Endothelial cell of umbilical vein (primary cell): ENCODE measurements at regions not wholly inside any gene's neighbourhood (a gene's known extent, or its start where the extent isn't known, plus 50 kb on each side); places are given as distances from the start of the nearest gene placed in this dataset.
"Not testable (repeated sequence)": the region's sequence is repeated elsewhere in the genome, so short reads cannot be mapped to it uniquely, and the experiment has no call there.

Source experiments
- POLR2A ChIP-seq: IDR thresholded peaks from 2 replicates; pipeline ENCODE4 v1.6.1; 2012; ENCODE audit warnings: low read depth, mild to moderate bottlenecking, control low read depth, low read length
- POLR2AphosphoS5 ChIP-seq: IDR thresholded peaks from 2 replicates; pipeline ENCODE4 v1.6.1; 2012; ENCODE audit warnings: low read depth, mild to moderate bottlenecking, control low read depth, low read length, moderate library complexity; ENCODE audit not compliant: insufficient read depth
- TF ChIP-seq, protein P1 (sequence below), 2 donors: IDR thresholded peaks; 1 replicate in 1 of 2; 2 replicates in 1 of 2; pipeline ENCODE4 v1.5.1; 2011; ENCODE audit warnings: low read length in 2 of 2, mild to moderate bottlenecking in 2 of 2, moderate library complexity in 2 of 2, control low read depth in 1 of 2, inconsistent platforms in 1 of 2, low read depth in 1 of 2; ENCODE audit not compliant: insufficient read depth in 1 of 2; ENCODE audit errors: extremely low read depth in 1 of 2

GRCh38 chr21:9728219-9728992 lies 793.0 kb upstream of the TPTE start:
- TF ChIP-seq, protein P1, sequence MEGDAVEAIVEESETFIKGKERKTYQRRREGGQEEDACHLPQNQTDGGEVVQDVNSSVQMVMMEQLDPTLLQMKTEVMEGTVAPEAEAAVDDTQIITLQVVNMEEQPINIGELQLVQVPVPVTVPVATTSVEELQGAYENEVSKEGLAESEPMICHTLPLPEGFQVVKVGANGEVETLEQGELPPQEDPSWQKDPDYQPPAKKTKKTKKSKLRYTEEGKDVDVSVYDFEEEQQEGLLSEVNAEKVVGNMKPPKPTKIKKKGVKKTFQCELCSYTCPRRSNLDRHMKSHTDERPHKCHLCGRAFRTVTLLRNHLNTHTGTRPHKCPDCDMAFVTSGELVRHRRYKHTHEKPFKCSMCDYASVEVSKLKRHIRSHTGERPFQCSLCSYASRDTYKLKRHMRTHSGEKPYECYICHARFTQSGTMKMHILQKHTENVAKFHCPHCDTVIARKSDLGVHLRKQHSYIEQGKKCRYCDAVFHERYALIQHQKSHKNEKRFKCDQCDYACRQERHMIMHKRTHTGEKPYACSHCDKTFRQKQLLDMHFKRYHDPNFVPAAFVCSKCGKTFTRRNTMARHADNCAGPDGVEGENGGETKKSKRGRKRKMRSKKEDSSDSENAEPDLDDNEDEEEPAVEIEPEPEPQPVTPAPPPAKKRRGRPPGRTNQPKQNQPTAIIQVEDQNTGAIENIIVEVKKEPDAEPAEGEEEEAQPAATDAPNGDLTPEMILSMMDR (IDR thresholded peaks at IDR 0.05; ENCODE audit: extremely low read depth in 1 of 2, insufficient read depth in 1 of 2, low read depth in 1 of 2, low read length in 2 of 2) = not testable (repeated sequence)
- TF ChIP-seq POLR2A, POLR2AphosphoS5: not testable (repeated sequence)
